ENCODE measurements at regions not wholly inside any gene's neighbourhood (a gene's known extent, or its start where the extent isn't known, plus 50 kb on each side); places are given as distances from the start of the nearest gene placed in this dataset.

DNA sequence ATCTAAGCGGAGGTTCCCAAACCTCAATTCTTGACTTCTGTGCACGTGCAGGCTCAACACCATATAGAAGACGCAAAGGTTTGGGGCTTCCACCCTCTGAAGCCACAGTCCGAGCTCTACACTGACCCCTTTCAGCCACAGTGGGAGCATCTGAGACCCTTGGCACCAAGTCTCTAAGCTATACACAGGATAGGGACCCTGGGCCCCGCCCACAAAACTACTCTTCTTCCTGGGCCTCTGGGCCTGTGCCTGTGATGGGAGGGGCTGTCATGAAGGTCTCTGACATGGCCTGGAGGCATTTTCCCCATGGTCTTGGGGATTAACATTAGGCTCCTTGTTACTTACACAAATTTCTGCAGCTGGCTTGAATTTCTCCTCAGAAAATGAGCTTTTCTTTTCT is 1374.1 kb upstream of the NXPH2 start:
- no peak for DNase-seq (ENCODE audit: extremely low spot score)
- ChIA-PET CTCF (no interaction called here), POLR2A (no interaction called here)
- no peak for TF ChIP-seq TARDBP (IDR thresholded peaks at IDR 0.05)
- TF ChIP-seq ARNT (IDR thresholded peaks at IDR 0.05): no peak
- no peak for TF ChIP-seq SP1 (IDR thresholded peaks at IDR 0.05)
- no peak for TF ChIP-seq FOXK2 (IDR thresholded peaks at IDR 0.05)
- TF ChIP-seq NFRKB (IDR thresholded peaks at IDR 0.05): no peak
- no peak for TF ChIP-seq FOXM1 (IDR thresholded peaks at IDR 0.05; ENCODE audit: borderline replicate concordance)
- no peak for TF ChIP-seq CTBP1 (IDR thresholded peaks at IDR 0.05; ENCODE audit: borderline replicate concordance)
- no peak for TF ChIP-seq ZNF384 (IDR thresholded peaks at IDR 0.05)
- no peak for TF ChIP-seq BHLHE40 (IDR thresholded peaks at IDR 0.05; ENCODE audit: borderline replicate concordance)
- TF ChIP-seq SUZ12 (IDR thresholded peaks at IDR 0.05): no peak
- no peak for TF ChIP-seq FOXA1 (IDR thresholded peaks at IDR 0.05)
- no peak for TF ChIP-seq HDGF (IDR thresholded peaks at IDR 0.05; ENCODE audit: borderline replicate concordance)
- TF ChIP-seq, protein P1, sequence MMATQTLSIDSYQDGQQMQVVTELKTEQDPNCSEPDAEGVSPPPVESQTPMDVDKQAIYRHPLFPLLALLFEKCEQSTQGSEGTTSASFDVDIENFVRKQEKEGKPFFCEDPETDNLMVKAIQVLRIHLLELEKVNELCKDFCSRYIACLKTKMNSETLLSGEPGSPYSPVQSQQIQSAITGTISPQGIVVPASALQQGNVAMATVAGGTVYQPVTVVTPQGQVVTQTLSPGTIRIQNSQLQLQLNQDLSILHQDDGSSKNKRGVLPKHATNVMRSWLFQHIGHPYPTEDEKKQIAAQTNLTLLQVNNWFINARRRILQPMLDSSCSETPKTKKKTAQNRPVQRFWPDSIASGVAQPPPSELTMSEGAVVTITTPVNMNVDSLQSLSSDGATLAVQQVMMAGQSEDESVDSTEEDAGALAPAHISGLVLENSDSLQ (IDR thresholded peaks at IDR 0.05): no peak
- no peak for TF ChIP-seq ELF4 (IDR thresholded peaks at IDR 0.05)
- no peak for TF ChIP-seq LEF1 (IDR thresholded peaks at IDR 0.05; ENCODE audit: borderline replicate concordance)
- TF ChIP-seq L3MBTL2 (conservative IDR thresholded peaks at IDR 0.05): no peak

DNA sequence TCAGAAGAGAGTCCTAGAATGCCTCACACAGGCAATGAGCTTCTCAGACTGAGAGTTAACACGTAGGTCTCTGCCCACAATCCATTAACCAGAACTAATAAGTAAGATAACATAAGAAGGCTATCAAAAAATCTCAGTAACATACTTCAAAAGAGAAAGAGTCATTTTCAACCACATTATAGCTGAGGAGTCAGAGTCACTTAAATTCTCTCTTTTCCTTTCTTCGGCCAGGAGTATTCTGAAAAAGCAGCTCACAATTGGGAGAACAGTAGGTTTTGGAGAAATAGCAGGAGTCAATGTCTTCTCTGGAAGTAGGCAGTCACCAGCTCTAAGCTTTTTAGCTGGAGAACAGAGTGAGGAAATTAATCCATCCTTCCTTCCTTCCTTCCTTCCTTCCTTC is 1364.4 kb upstream of the NXPH2 start:
- TF ChIP-seq SUZ12 (IDR thresholded peaks at IDR 0.05) (no peak), BHLHE40 (IDR thresholded peaks at IDR 0.05; ENCODE audit: borderline replicate concordance) (no peak), L3MBTL2 (conservative IDR thresholded peaks at IDR 0.05) (no peak), FOXA1 (IDR thresholded peaks at IDR 0.05) (no peak), CTBP1 (IDR thresholded peaks at IDR 0.05; ENCODE audit: borderline replicate concordance) (no peak), HDGF (IDR thresholded peaks at IDR 0.05; ENCODE audit: borderline replicate concordance) (no peak), FOXK2 (IDR thresholded peaks at IDR 0.05) (no peak), SP1 (IDR thresholded peaks at IDR 0.05) (no peak), ELF4 (IDR thresholded peaks at IDR 0.05) (no peak), FOXM1 (IDR thresholded peaks at IDR 0.05; ENCODE audit: borderline replicate concordance) (no peak), LEF1 (IDR thresholded peaks at IDR 0.05; ENCODE audit: borderline replicate concordance) (no peak)
- TF ChIP-seq, protein P1 (IDR thresholded peaks at IDR 0.05): no peak
- no peak for DNase-seq (ENCODE audit: extremely low spot score)
- POLR2A ChIA-PET: no interaction called here
- CTCF ChIA-PET: no interaction called here

DNA sequence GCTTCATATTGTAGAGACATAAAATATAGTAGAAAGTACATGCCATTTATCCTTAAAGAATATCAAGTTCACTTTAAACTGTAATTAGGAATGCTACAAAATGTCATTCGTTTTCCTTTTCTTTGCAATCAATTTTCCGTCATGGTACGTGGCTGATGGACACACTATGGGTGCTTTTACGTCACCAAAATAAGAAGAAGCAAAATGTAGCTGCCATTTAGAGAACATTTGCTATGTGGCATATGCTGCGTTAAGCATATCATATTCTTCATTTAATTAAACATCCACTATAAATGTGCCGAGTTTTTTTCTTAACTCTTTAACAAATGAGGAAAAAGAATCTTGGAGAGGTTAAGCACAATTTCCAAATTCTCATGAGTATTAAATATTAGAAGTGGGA is 1358.5 kb upstream of the NXPH2 start:
- no peak for DNase-seq (ENCODE audit: extremely low spot score)
- POLR2A ChIA-PET: no interaction called here
- CTCF ChIA-PET: no interaction called here
- TF ChIP-seq LEF1 (IDR thresholded peaks at IDR 0.05; ENCODE audit: borderline replicate concordance) (no peak), ARNT (IDR thresholded peaks at IDR 0.05) (no peak), FOXM1 (IDR thresholded peaks at IDR 0.05; ENCODE audit: borderline replicate concordance) (no peak), ELF4 (IDR thresholded peaks at IDR 0.05) (no peak), BHLHE40 (IDR thresholded peaks at IDR 0.05; ENCODE audit: borderline replicate concordance) (no peak), FOXA1 (IDR thresholded peaks at IDR 0.05) (no peak), NFRKB (IDR thresholded peaks at IDR 0.05) (no peak), CTBP1 (IDR thresholded peaks at IDR 0.05; ENCODE audit: borderline replicate concordance) (no peak), SUZ12 (IDR thresholded peaks at IDR 0.05) (no peak), HDGF (IDR thresholded peaks at IDR 0.05; ENCODE audit: borderline replicate concordance) (no peak), FOXK2 (IDR thresholded peaks at IDR 0.05) (no peak)
- TF ChIP-seq, protein P1 (IDR thresholded peaks at IDR 0.05): no peak

DNA sequence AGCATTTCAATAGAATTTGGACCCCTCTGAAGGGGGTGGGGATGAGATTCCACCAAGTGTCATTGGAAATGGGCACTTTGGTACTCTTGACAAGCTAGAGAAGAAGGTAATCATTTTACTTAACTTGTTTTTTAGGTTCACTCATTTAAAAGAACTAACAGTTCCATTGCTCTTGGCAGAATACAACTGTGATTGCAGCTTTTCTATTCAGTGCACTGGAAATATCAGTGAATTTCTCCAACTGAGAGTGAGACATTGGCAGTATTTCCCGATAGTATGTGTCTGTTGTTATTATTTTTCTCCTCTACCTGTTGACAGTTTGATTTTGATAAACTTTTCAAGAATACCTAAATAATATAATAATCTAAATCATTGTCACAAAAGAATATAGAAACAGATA is 1356.7 kb upstream of the NXPH2 start:
- DNase-seq (ENCODE audit: extremely low spot score): no peak
- ChIA-PET CTCF (no interaction called here), POLR2A (no interaction called here)
- TF ChIP-seq ZNF384 (IDR thresholded peaks at IDR 0.05) (no peak), ELF4 (IDR thresholded peaks at IDR 0.05) (no peak), HDGF (IDR thresholded peaks at IDR 0.05; ENCODE audit: borderline replicate concordance) (no peak), FOXM1 (IDR thresholded peaks at IDR 0.05; ENCODE audit: borderline replicate concordance) (no peak), CTBP1 (IDR thresholded peaks at IDR 0.05; ENCODE audit: borderline replicate concordance) (no peak), SUZ12 (IDR thresholded peaks at IDR 0.05) (no peak), SP1 (IDR thresholded peaks at IDR 0.05) (no peak), NFRKB (IDR thresholded peaks at IDR 0.05) (no peak), ARNT (IDR thresholded peaks at IDR 0.05) (no peak), FOXK2 (IDR thresholded peaks at IDR 0.05) (no peak), FOXA1 (IDR thresholded peaks at IDR 0.05) (no peak), BHLHE40 (IDR thresholded peaks at IDR 0.05; ENCODE audit: borderline replicate concordance) (no peak), LEF1 (IDR thresholded peaks at IDR 0.05; ENCODE audit: borderline replicate concordance) (no peak), TARDBP (IDR thresholded peaks at IDR 0.05) (no peak), L3MBTL2 (conservative IDR thresholded peaks at IDR 0.05) (no peak)
- TF ChIP-seq, protein P1 (IDR thresholded peaks at IDR 0.05): no peak

DNA sequence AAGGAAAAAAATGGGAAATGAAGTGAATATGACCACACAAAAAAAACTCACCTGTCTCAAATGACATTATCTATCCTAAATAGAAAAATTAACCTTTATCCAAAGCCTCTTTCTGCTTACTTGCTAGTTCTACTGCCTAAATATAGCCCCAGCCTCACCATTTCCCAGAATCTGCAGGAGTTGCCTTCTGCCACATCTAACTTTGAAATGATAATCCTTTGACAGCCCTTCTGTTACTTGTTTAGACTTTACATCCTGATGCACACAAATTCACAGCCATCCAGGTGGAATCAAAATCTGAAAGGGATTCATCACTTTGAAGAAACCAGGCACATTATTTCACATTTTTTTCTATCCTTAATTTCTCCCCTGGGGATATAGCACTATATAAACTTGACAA is 1356.2 kb upstream of the NXPH2 start:
- DNase-seq (ENCODE audit: extremely low spot score): no peak
- no peak for TF ChIP-seq LEF1 (IDR thresholded peaks at IDR 0.05; ENCODE audit: borderline replicate concordance)
- no peak for TF ChIP-seq TARDBP (IDR thresholded peaks at IDR 0.05)
- no peak for TF ChIP-seq SUZ12 (IDR thresholded peaks at IDR 0.05)
- no peak for TF ChIP-seq ARNT (IDR thresholded peaks at IDR 0.05)
- no peak for TF ChIP-seq NFRKB (IDR thresholded peaks at IDR 0.05)
- no peak for TF ChIP-seq FOXM1 (IDR thresholded peaks at IDR 0.05; ENCODE audit: borderline replicate concordance)
- TF ChIP-seq HDGF (IDR thresholded peaks at IDR 0.05; ENCODE audit: borderline replicate concordance): no peak
- TF ChIP-seq, protein P1 (IDR thresholded peaks at IDR 0.05): no peak
- no peak for TF ChIP-seq FOXA1 (IDR thresholded peaks at IDR 0.05)
- no peak for TF ChIP-seq FOXK2 (IDR thresholded peaks at IDR 0.05)
- no peak for TF ChIP-seq SP1 (IDR thresholded peaks at IDR 0.05)
- TF ChIP-seq ZNF384 (IDR thresholded peaks at IDR 0.05): no peak
- TF ChIP-seq CTBP1 (IDR thresholded peaks at IDR 0.05; ENCODE audit: borderline replicate concordance): no peak
- no peak for TF ChIP-seq L3MBTL2 (conservative IDR thresholded peaks at IDR 0.05)
- TF ChIP-seq ELF4 (IDR thresholded peaks at IDR 0.05): no peak
- no peak for TF ChIP-seq BHLHE40 (IDR thresholded peaks at IDR 0.05; ENCODE audit: borderline replicate concordance)
- ChIA-PET POLR2A (no interaction called here), CTCF (no interaction called here)
